ENCODE measurements at regions not wholly inside any gene's neighbourhood (a gene's known extent, or its start where the extent isn't known, plus 50 kb on each side); places are given as distances from the start of the nearest gene placed in this dataset.
"Not testable (repeated sequence)": the region's sequence is repeated elsewhere in the genome, so short reads cannot be mapped to it uniquely, and the experiment has no call there.

DNA sequence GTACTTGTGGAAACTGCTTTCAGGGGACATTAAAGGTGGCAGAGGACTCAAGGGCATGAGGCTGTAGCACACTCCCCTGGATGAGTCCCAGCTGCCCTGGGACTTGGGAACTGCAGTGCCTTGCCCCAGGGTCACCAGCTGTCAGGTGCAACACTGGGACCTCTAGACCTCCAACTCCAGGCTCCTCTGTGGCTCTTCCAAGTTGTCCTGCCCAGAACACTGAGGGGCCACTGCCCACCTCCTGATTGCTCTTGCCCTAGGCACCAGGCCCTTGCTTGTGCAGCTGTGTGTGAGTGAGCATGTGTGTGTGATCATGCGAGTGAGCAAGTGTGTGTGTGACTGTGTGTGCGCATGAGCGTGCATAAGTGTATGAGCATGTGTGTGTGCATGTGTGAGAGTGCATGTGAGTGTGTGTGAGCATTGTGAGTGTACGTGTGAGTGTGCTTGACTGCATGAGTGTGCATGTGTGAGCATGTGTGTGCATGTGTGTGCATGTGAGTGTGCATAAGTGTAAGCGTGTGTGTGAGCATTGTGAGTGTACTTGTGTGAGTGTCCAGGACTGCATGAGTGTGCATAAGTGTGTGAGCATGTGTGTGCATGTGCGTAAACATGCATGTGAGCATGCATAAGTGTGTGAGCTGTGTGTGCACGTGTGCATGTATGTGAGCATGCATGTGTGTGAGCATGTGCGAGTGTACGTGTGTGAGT is 301.5 kb downstream of the NDUFA10 start:
- DNase-seq, result no peak

DNA sequence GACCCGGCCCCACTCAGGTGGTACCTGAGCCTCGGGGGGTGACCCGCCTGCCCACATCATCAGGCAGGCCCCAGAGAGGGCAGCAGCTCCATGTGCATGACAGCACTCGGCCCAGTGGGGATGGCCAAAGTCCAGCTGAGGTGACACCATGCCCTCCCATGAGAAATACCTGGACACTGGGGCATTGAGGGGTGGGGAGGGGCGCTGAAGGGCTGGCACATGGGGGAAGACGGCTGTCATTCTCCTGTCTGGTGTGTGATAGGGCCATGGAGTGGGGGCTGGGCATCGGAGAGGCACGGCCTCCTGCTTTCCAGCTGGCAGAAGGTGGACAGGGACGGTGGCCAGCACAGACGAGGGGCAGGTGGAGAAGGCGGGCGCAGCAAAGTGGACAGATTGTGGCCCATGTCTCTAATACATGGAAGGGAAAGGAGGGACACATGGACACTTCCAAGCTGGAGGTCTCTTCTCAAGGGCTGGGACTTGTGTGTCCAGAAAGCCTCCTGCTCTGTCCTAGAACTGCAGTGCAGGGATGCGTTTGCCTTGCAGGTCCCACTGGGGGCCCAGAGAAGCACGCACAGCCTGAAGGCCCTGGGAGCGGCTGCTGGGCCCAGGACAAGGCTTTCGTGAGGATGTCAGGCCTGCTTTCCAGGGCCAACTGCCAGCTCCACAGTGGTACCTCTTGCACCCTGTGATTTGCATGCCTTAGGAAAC is 302.2 kb downstream of the NDUFA10 start:
- no peak for DNase-seq

DNA sequence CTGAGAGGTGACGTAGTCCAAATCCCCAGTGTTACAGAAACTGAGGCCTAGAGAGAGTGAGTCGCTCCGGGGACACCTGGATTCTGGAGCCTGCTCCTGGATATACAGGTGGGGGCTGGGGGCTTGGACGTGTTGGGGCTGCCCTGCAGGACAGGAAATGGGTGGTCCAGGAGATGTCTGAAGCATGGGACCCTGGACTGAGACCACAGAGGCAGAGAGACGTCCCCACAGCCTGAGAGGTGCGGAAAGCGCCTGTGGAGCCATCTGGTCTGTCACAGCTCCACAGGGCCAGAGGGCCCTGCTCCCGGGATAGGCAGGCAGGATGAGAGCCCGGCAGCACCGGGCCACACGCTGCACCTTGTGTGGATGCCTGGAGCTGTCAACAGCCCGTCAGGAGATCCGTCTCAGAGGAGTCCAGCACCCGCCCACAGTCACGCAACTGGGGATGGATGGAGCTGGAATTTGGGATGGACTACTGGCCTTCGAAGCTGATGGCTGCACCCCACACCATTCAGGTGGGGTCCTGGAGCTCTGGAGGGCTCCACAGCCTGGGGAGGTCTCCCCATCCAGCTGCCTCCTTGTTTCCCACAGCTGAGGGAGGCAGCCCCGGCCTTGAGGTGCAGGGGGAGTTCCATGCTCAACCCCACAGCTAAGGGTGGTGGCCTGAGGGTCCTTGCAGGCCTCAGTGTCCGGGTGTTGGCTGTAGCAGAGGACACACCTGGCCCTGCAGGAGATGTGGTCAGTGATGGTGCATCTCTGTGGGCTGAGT is 303.0 kb downstream of the NDUFA10 start:
- DNase-seq, result no peak

DNA sequence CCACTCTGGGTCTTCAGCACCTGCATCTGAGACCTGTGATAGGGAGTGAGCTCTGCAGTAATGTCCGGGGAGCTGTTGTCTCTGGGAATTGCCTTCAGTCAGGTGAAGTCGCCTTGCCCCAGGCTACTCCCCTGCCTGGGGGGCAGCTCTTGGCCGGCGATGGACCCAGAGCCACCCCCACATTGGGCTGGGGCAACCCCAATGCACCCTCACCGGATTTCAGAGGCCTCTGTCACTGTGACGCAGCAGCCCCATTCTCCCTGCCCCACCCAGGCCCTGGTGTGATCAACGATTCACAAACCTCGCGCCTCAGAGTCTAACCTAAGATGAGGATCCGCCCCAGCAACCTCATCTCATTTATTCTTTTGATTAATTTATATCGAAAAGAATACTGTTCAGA is 303.6 kb downstream of the NDUFA10 start:
- DNase-seq, result no peak

DNA sequence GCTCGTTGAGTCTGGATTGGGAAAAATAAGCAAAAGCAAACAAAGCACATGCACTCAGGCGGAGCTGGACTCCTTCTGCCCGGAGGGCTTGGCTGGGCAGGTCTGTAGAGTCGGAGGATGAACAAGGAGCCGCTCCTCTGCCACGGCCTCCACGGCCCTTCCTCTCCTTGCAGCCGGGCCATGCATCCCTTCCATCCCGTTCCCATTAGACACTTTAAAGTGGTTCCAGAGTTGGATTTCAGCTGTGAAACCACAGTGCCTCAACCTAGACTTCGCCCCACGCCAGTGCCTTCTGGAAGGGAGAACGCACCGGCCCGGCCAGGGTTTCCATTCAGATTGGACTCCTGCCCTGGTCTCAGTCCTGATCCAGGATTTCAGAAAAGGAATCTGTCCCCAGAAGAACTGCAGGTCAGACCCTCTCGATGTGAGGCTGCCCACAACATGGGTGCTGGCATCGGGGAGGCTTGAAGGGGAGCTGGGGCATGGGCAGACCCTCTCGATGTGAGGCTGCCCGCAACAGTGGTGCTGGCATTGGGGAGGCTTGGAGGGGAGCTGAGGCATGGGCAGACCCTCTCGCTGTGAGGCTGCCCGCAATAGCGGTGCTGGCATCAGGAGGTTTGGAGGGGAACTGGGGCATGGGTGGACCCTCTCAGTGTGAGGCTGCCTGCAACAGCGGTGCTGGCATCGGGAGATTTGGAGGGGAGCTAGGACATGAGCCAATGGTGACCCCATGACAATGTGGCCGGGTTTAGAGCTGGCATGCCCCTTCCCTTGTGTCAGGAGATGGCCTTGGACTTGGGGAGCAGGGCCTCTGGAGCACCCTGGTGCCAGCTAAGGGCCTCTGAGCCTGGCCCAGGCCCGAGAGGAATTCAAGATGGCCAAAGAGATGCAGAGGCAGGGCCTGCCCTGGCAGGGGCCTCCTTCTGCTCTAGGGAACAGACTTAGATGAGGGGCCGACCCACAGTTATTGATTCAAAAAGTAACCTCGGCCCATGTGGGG is 304.5 kb downstream of the NDUFA10 start:
- no peak for DNase-seq

DNA sequence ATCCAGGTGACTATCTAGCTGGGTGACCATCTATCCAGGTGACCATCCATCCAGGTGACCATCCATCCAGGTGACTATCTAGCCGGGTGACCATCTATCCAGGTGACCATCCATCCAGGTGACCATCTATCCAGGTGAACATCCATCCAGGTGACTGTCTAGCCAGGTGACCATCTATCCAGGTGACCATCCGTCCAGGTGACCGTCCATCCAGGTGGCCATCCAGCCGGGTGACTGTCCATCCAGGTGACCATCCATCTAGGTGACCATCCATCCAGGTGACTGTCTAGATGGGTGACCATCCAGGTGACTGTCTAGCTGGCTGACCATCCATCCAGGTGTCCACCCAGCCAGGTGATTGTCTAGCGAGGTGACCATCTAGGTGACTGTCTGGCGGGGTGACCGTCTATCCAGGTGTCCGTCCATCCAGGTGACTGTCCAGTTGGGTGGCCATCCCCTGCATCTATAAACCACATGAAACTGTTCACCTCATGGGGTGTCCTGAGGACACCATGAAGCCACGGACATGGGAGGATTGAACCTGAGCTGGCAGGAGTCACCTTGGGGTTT is 305.3 kb downstream of the NDUFA10 start:
- DNase-seq, result no peak

DNA sequence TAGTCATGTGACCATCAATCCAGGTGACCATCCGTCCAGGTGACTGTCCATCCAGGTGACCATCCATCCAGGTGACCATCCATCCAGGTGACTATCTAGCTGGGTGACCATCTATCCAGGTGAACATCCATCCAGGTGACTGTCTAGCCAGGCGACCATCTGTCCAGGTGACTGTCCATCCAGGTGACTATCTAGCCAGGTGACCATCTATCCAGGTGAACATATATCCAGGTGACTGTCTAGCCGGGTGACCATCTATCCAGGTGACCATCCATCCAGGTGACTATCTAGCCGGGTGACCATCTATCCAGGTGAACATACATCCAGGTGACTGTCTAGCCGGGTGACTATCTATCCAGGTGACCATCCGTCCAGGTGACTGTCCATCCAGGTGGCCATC is 306.2 kb downstream of the NDUFA10 start:
- not testable (repeated sequence) for DNase-seq

DNA sequence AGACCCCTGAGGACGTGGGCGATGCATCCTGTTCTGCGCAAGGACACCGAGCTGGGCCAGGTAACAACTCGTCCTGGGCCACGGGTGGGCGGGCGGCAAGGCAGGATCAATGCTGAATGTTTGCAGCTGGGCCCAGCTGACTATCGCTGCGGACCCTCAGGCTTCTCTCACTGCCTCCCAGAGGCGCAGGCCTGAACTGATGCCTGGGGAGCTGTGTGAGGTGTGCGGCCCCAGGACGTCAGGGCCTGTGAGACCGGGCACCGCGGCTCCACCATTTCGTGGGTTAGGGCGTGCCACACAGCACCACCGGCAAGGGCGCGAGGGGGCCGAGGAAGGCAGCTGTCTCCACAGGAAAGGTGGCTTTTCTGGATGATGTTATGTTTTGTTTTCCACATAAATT is 307.4 kb downstream of the NDUFA10 start:
- DNase-seq, result no peak

DNA sequence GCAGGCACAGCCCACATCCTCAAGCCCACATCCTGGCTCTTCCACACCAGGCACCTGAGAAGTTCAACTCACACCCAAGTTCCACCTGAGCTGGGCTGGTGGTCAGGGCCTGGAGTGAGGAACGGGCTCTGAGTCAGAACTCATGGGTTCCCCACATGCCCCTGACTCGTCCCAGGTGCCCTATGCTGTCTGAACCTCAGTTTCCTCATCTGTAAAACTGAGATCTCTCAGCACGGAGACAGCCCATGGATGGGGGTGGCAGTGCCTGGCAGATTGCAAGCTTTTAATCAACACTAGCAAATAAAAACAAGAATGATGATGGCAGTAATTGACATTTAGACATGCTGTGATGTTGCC is 307.8 kb downstream of the NDUFA10 start:
- no peak for DNase-seq

DNA sequence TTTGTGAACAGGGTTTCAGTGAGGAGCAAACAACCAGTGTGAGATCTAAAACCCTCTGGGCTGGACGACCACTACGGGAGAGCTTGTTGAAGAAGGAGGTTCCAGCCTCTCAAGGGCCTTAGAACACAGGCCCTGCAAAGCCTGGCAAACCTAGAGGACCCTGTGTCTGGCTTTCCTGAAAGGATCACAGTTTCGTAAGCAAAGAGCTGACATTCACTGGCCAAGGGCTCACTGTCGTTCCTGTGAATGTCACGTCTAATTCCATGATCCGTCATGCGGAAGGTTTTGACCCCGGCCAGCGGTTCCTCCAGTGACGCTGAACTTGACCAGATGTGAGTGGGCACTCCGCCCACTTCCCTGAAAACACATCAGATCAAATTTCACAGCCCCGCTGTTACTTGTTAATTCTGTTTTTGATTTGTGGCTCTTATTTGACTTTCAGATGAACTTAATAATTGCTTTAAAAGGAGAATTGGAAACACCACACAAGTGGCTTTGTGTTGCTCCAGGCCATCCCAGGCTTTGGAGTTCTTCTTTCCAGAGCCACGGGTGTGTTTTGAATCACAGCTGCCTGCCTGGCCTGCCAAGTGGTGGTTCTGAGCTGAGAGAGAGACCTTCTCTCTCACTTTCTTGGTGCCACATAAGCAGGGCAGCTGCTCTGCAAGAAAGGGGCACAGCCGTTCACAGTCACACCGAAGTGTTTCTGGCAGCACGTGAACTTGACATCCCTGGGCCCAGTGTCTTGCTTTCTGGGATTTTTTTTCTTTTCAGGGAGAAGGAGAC is 308.4 kb downstream of the NDUFA10 start:
- DNase-seq, result no peak

DNA sequence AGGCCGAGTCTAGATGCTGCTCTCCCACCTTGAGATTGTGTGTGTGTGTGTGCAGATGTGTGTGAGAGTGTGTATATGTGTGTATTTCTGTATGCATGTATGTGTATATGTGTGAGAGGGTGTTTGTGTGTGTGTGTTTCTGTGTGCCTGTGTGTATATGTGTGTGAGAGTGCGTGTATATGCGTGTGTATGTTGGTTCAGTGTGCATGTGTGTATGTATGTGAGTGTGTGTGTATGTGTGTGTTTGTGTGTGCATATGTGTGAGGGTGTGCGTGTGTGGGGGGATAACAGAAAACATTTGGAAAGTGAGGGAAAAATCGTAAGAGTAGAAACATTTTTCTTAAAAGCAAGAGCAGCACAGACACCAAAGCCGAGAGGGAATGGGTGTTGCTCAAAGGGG is 309.1 kb downstream of the NDUFA10 start:
- no peak for DNase-seq

DNA sequence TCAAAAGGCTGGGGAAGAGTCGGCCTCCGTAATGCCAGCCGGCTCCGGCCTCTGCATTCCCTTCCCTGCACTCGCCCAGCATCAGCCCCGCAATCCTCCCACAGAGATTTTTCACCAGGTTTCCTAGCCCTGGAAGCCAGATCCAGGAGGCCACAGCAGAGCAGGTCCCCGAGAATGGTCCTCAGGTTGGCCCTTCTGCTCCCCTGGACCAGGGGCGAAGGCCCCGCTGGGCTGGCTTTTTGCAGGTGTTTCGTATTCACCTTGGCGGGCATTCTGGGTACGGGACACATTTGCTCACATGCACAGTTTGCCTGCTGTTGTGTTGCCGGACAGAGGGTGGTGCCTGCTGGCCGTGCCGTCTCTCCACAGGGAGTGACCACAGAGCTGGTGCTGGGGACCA is 309.5 kb downstream of the NDUFA10 start:
- no peak for DNase-seq

DNA sequence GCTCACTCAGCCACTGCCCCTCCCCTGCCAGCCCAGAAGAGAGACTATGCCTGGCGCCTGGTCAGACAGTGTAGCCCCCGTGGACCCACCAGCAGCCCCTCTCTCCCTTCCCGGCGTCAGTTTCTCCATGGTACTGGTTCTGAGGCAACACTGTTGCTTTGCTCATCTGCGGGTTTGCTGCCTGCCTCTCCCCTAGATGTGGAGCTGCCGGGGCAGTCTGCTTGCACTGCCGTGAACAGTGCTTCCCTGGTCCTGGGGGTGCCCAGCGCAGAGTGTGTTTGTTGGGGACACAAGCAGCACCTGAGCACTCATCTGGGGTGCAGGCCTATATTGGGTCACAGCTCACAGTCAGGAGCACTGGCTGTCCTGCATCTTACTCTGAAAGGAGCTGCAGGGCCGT is 309.9 kb downstream of the NDUFA10 start:
- no peak for DNase-seq

DNA sequence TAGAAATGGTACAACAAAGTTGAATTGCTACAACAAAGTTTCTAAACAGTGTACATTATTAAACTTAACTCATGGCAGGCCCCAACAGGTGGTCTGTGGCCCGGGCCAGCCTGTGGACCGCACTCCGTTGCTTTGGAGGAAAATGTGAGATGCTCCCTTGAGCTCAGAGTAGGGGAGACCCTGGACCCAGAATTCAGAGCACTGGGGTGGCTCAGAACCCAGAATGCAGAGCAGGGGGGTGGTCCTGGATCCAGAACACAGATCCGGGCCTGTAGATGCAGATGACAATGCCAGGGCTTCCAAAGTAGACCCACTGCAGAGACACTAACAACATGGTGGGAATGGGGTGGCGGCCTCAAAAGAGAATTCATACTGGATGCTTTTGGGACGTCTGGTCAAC is 311.0 kb downstream of the NDUFA10 start:
- DNase-seq, result no peak

DNA sequence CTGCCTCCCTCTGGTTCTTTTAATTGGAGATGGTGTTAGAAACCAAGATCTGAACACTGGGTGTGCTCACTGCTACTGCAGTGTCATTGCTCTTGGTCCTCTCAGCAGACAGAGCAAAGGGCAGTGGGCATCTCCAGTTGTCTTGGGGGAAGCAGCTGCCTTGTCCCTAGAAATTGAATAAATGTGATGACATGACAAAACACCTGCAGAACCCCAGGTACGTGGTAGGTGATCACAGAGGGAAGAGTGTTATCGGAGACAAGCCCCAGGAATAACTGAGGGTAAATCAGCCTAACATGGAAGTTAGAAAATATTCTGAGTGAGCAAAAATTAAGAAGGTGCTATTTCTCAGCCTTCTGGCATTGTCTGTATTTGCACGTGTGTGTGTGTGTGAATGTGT is 311.9 kb upstream of the HDAC4 start:
- no peak for DNase-seq

DNA sequence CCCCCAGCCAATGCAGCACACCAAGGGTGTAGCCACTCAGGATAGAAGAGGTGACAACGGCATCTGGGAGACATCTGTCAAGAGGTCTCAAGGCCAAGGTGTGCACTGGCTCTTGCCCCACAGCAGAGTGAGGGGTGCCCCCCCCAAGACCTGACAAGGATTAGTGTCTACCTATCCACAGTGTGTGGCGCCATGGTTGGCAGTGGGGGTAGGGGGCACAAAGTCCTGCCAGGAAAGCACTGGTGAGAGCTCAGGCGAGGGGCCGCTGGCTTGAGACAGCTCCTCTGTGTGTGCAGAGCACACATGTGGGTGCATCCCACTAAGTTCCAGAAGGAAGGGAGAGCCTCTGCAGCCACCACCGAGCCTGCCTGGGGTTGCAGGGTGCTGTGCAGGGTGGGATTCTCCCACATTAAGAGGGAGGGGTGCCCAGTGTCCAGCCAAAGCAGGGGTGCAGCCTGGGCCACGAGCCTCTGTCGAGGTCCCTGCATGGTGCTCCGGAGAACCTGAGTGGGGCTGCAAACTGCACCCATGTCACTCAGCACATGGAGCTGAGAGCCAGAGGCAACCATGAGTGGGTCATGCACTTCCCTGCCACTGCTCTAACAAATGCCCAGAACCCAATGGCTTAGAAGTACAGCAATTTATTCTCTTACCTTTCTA is 311.2 kb upstream of the HDAC4 start:
- DNase-seq, result no peak

DNA sequence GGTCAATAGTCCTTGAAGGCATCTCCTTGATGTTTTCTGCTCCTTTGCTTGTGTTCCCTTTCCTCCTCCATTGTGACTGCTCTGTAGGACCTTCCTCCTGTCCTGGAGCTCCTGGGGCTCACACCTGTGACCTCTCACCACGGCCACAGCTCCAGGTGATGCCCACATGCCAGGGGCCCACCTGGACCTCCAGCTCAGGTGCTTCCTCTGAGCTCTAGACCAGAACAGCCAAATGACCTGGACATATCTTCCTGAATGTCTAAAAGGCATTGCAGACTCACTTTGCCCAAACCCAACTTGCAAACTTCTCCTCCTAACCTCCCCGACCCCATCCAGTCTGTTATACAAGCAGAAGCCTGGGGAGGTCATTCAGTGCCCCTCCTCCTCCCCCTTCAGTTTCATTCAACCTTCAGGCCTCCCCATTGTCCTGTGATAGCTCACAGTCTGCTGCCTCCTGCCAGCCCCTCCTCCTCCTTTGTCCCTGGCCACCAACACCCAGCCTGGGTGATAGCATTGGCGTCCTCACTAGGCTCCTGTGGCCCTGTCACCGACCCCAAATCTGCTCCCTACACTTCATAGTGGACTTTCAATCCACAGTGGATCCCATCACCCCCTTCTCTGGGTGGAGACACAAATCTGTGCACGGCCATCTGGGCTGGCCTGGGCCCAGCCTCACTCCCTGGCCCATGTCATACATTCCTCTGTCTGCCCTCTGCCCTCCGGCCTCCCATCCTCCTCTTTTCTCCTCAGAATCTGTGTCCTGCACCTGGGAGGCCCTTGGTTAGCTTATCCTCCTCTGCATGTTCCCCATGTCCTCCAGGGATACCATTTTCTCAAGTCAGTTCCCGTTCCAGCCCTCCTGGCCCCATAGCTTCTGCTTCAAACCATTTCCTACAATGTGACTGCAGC is 310.4 kb upstream of the HDAC4 start:
- DNase-seq, result no peak

DNA sequence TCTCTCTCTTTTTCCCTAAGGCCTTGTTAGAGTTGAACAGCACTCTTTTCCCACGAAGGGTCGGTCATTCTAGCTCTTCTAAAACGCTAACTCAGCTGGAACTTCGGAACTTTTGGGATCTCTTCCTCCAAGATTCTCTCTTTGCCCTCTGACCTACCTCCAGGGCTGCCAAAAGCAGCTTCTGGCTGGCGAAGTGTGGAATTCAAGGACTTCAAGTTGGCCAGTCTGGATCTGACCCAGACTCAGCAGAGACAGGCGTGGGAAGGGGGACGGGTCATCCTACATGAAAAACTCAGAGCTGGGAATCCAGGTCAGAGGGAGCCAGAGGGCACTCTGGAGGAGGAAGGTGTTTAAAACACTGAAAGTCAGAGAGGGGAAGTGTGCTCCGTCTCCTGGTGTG is 305.5 kb upstream of the HDAC4 start:
- no peak for DNase-seq

DNA sequence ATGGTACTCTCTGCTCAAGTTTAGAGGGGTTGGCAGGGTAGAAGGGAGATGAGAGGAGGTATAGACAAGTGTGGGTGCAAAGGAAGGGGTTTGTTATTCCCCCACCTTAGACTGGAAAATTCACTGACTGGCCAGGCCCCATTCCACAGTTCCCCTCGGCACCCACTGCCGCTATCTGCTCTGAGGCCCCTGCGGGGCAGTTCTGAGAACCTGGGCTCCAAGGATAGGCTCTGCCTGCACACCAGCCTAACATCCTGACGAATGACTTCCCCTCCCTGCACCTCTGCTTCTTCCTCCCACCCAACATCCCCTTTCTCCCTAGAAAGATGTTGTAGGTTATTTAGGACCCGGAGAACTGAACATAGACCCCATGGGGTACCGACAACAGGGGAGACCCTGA is 303.9 kb upstream of the HDAC4 start:
- DNase-seq, result no peak

DNA sequence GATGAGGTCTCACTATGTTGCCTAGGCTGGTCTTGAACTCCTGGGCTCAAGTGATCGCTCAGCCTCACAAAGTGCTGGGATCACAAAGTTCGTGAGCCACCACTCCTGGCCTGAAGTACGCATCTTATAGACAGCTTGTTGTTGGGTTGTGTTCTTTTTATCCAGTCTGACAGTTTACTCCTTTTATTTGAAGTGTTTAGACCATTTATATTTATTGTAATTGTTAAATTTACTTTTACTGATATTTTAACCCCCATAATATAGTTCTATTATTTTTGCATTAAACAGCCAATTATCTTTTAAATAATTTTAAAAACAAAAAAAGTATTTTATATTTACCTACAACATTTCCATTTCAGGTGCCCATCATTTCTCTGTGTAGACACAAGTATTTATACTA is 303.0 kb upstream of the HDAC4 start:
- DNase-seq, result no peak

All from fibroblast of upper back skin (primary cell).